Hepatocyte (in vitro differentiated cells): ENCODE measurements at regions not wholly inside any gene's neighbourhood (a gene's known extent, or its start where the extent isn't known, plus 50 kb on each side); places are given as distances from the start of the nearest gene placed in this dataset.

Source experiments
- DNase-seq: peaks from one replicate; pipeline ENCODE4 v3.0.0-alpha.2; 2016; ENCODE audit warnings: low spot score
- H2AFZ ChIP-seq: fragments of 200-600 bp; sonication (generic); 2 replicates; pipeline ENCODE4 v1.6.0; 2016; ENCODE audit warnings: antibody characterized with exemption, mild to moderate bottlenecking
- H3K27ac ChIP-seq: fragments of 200-600 bp; sonication (generic); 2 replicates; pipeline ENCODE4 v1.5.1; 2016; ENCODE audit warnings: mild to moderate bottlenecking
- H3K27me3 ChIP-seq: fragments of 200-600 bp; sonication (generic); 2 replicates; pipeline ENCODE4 v1.6.1; 2016
- H3K36me3 ChIP-seq: fragments of 200-600 bp; sonication (generic); replicated peaks from 2 replicates; pipeline ENCODE4 v1.5.1; 2016; ENCODE audit warnings: low read depth; ENCODE audit not compliant: insufficient read depth
- H3K4me1 ChIP-seq: fragments of 200-600 bp; sonication (generic); 2 replicates; pipeline ENCODE4 v1.5.1; 2016; ENCODE audit warnings: mild to moderate bottlenecking, moderate library complexity; ENCODE audit not compliant: insufficient read depth
- H3K4me2 ChIP-seq: fragments of 200-600 bp; sonication (generic); 2 replicates; pipeline ENCODE4 v1.6.0; 2016
- H3K4me3 ChIP-seq: fragments of 200-600 bp; sonication (generic); 2 replicates; pipeline ENCODE4 v1.5.1; 2016; ENCODE audit warnings: mild to moderate bottlenecking
- H3K79me2 ChIP-seq: fragments of 200-600 bp; sonication (generic); 2 replicates; pipeline ENCODE4 v1.6.0; 2017; ENCODE audit warnings: mild to moderate bottlenecking
- H3K9me2 ChIP-seq: fragments of 200-600 bp; sonication (generic); replicated peaks from 2 replicates; pipeline ENCODE4 v1.6.0; 2017; ENCODE audit warnings: mild to moderate bottlenecking; ENCODE audit not compliant: insufficient read depth
- H3K9me3 ChIP-seq: fragments of 200-600 bp; sonication (generic); 2 replicates; pipeline ENCODE4 v1.5.1; 2016; ENCODE audit warnings: low read depth, mild to moderate bottlenecking
- H4K20me1 ChIP-seq: fragments of 200-600 bp; sonication (generic); 2 replicates; pipeline ENCODE4 v1.6.0; 2016; ENCODE audit warnings: mild to moderate bottlenecking; ENCODE audit not compliant: insufficient read depth, poor library complexity, severe bottlenecking
- EZH2 ChIP-seq: fragments of 200-600 bp; sonication (generic); IDR thresholded peaks from 2 replicates; pipeline ENCODE4 v1.6.1; 2016; ENCODE audit warnings: antibody characterized with exemption, mild to moderate bottlenecking, borderline replicate concordance
- EZH2phosphoT487 ChIP-seq: fragments of 200-600 bp; sonication (generic); IDR thresholded peaks from one replicate; pipeline ENCODE4 v1.6.1; 2018; ENCODE audit warnings: antibody characterized with exemption, mild to moderate bottlenecking, low read depth, moderate library complexity; ENCODE audit not compliant: unreplicated experiment, severe bottlenecking
- WGBS: methylation state at CpG from one replicate; pipeline ENCODE4 v1.1.6; 2016; ENCODE audit warnings: low lambda C conversion rate; ENCODE audit errors: missing lambda C conversion rate; 5-methylcytosine and 5-hydroxymethylcytosine counted together
- TF ChIP-seq, protein P1 (sequence below): fragments of 200-600 bp; sonication (generic); IDR thresholded peaks from 2 replicates; pipeline ENCODE4 v1.5.1; 2016; ENCODE audit warnings: antibody characterized with exemption, mild to moderate bottlenecking; ENCODE audit not compliant: poor library complexity

- WGBS = 98% methylated on average over 4 of the region's 4 CpGs
- TF ChIP-seq EZH2phosphoT487 (no peak), EZH2 (no peak)
- TF ChIP-seq, protein P1, sequence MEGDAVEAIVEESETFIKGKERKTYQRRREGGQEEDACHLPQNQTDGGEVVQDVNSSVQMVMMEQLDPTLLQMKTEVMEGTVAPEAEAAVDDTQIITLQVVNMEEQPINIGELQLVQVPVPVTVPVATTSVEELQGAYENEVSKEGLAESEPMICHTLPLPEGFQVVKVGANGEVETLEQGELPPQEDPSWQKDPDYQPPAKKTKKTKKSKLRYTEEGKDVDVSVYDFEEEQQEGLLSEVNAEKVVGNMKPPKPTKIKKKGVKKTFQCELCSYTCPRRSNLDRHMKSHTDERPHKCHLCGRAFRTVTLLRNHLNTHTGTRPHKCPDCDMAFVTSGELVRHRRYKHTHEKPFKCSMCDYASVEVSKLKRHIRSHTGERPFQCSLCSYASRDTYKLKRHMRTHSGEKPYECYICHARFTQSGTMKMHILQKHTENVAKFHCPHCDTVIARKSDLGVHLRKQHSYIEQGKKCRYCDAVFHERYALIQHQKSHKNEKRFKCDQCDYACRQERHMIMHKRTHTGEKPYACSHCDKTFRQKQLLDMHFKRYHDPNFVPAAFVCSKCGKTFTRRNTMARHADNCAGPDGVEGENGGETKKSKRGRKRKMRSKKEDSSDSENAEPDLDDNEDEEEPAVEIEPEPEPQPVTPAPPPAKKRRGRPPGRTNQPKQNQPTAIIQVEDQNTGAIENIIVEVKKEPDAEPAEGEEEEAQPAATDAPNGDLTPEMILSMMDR = no peak
Observed at GRCh38 chr10:78981970-78982281, 86.8 kb upstream of the ZMIZ1 start.

GRCh38 chr10:78982726-78983125 lies 86.0 kb upstream of the ZMIZ1 start:
- H3K4me2 ChIP-seq = no peak overlapping the region
- no peaks in the 10 kb centered on the region for H3K36me3 ChIP-seq
- no peaks in the 10 kb centered on the region for H4K20me1 ChIP-seq
- peaks cover 19% of the 10 kb centered on the region for H3K4me1 ChIP-seq
- no peak overlapping the region for H3K4me3 ChIP-seq
- H3K79me2 ChIP-seq = no peaks in the 10 kb centered on the region
- H3K27ac ChIP-seq = no peak overlapping the region
- H2AFZ ChIP-seq = no peak overlapping the region
- no peaks in the 10 kb centered on the region for H3K27me3 ChIP-seq
- TF ChIP-seq EZH2phosphoT487 (no peak), EZH2 (no peak)
- TF ChIP-seq, protein P1 = no peak
- DNase-seq = no peak
- no peaks in the 10 kb centered on the region for H3K9me2 ChIP-seq
- 95% methylated on average over 6 of the region's 6 CpGs for WGBS
- H3K9me3 ChIP-seq = no peaks in the 10 kb centered on the region

More at GRCh38 chr10:78981970-78982281, 86.8 kb upstream of the ZMIZ1 start:
- no peak overlapping the region for H3K4me2 ChIP-seq
- DNase-seq = no peak
- H3K36me3 ChIP-seq = no peaks in the 10 kb centered on the region
- H3K4me1 ChIP-seq = peaks cover 22% of the 10 kb centered on the region
- H2AFZ ChIP-seq = no peak overlapping the region
- no peaks in the 10 kb centered on the region for H4K20me1 ChIP-seq
- H3K27me3 ChIP-seq = no peaks in the 10 kb centered on the region
- H3K9me2 ChIP-seq = no peaks in the 10 kb centered on the region
- no peak overlapping the region for H3K4me3 ChIP-seq
- H3K9me3 ChIP-seq = no peaks in the 10 kb centered on the region
- no peak overlapping the region for H3K27ac ChIP-seq
- H3K79me2 ChIP-seq = no peaks in the 10 kb centered on the region

DNA sequence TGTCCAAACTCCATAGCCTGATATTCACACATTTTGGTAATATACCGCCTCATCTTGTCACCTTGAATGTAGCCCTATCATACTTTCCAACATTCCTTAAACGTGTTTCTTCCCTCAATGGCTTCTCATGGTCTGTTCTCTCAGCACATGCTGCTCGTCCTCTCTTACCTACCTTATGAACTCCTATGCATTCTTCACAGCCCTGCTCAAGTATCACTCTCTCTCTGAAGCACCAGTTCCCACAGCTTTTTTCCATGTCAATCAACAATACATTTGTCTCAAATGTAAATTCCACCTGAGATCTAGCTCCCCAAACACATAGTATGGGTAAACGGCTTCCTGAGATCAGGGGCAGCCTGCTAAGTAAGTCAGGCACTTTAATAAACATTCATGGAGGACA lies 85.2 kb upstream of the ZMIZ1 start:
- Histone ChIP-seq H3K27ac (no peak overlapping the region), H2AFZ (no peak overlapping the region), H3K9me3 (no peaks in the 10 kb centered on the region), H3K4me1 (peaks cover 15% of the 10 kb centered on the region), H3K9me2 (no peaks in the 10 kb centered on the region), H3K4me2 (no peak overlapping the region), H3K27me3 (no peaks in the 10 kb centered on the region), H4K20me1 (no peaks in the 10 kb centered on the region), H3K79me2 (no peaks in the 10 kb centered on the region), H3K36me3 (no peaks in the 10 kb centered on the region), H3K4me3 (no peak overlapping the region)
- no peak for DNase-seq
- TF ChIP-seq EZH2phosphoT487 (no peak), EZH2 (no peak)
- TF ChIP-seq, protein P1 = no peak
- WGBS = 78% methylated on average over 4 of the region's 4 CpGs
